ENCODE measurements at regions not wholly inside any gene's neighbourhood (a gene's known extent, or its start where the extent isn't known, plus 50 kb on each side); places are given as distances from the start of the nearest gene placed in this dataset.

- TF ChIP-seq POLR2AphosphoS5 (IDR thresholded peaks at IDR 0.05): no peak
- no peak for TF ChIP-seq CTCF (IDR thresholded peaks at IDR 0.05; ENCODE audit: poor library complexity, severe bottlenecking)
- no peak for TF ChIP-seq TAF1 (IDR thresholded peaks at IDR 0.05; ENCODE audit: low read depth)
- TF ChIP-seq MXI1 (conservative IDR thresholded peaks at IDR 0.05; ENCODE audit: poor library complexity, severe bottlenecking): no peak
- TF ChIP-seq RAD21 (conservative IDR thresholded peaks at IDR 0.05): no peak
- TF ChIP-seq EP300 (conservative IDR thresholded peaks at IDR 0.05; ENCODE audit: poor library complexity, severe bottlenecking): no peak
Observed at GRCh38 chr7:118662266-118662665, 437.8 kb downstream of the ANKRD7 start.

All from neural cell (in vitro differentiated cells).